Type B pancreatic cell (in vitro differentiated cells): ENCODE measurements at regions not wholly inside any gene's neighbourhood (a gene's known extent, or its start where the extent isn't known, plus 50 kb on each side); places are given as distances from the start of the nearest gene placed in this dataset.
A peak's percentile ranks its signal among the peaks of the same experiment; 100 is the strongest.

Experiments
- DNase-seq: peaks from one replicate; pipeline ENCODE4 v3.0.0; 2021; ENCODE audit warnings: mixed read lengths; ENCODE audit not compliant: unreplicated experiment; ENCODE audit errors: extremely low spot score
- H3K27ac Mint-ChIP-seq: 2 replicates; pipeline ENCODE4 v1.8.0; 2021; ENCODE audit warnings: mild to moderate bottlenecking, mixed read lengths
- H3K27me3 Mint-ChIP-seq: 2 replicates; pipeline ENCODE4 v1.8.0; 2021; ENCODE audit warnings: mixed read lengths
- H3K36me3 Mint-ChIP-seq: 2 replicates; pipeline ENCODE4 v1.8.0; 2021; ENCODE audit warnings: mixed read lengths
- H3K4me1 Mint-ChIP-seq: one replicate; pipeline ENCODE4 v1.8.0; 2021; ENCODE audit warnings: mixed read lengths; ENCODE audit not compliant: unreplicated experiment
- H3K4me3 Mint-ChIP-seq: 2 replicates; pipeline ENCODE4 v1.8.0; 2021; ENCODE audit warnings: mild to moderate bottlenecking, mixed read lengths
- H3K9me3 Mint-ChIP-seq: 2 replicates; pipeline ENCODE4 v1.8.0; 2021; ENCODE audit warnings: mixed read lengths
- TF ChIP-seq, protein P1 (sequence below): fragments of 200-600 bp; sonication (generic); conservative IDR thresholded peaks from 2 replicates; pipeline ENCODE4 v1.5.0; 2021; ENCODE audit warnings: antibody characterized with exemption, mild to moderate bottlenecking

DNA sequence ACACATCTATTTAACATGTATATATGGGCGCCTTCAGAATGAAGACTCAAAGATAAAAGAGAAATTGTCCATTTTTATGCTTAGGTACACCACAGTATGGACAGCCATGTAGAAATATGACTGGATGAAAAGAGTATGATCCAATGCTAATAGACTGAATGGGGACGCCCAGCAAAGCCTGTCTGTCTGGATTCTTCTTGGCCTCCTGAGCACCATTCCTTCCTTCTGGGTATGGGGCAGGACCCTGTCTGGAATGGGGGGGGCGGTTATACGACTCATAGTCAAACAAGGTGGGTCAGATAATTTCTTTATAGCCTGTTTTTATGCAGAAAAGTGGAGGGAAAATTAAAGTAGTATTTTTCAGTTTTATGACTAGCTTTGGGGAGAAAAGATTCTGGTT lies 81.2 kb upstream of the ABCD3 start:
- Mint-ChIP-seq H3K4me1 (peaks cover 19% of the 10 kb centered on the region), H3K4me3 (peak overlapping the region; percentile 62), H3K9me3 (no peaks in the 10 kb centered on the region), H3K27me3 (no peaks in the 10 kb centered on the region), H3K36me3 (no peaks in the 10 kb centered on the region), H3K27ac (peak overlapping the region; percentile 89)
- TF ChIP-seq, protein P1, sequence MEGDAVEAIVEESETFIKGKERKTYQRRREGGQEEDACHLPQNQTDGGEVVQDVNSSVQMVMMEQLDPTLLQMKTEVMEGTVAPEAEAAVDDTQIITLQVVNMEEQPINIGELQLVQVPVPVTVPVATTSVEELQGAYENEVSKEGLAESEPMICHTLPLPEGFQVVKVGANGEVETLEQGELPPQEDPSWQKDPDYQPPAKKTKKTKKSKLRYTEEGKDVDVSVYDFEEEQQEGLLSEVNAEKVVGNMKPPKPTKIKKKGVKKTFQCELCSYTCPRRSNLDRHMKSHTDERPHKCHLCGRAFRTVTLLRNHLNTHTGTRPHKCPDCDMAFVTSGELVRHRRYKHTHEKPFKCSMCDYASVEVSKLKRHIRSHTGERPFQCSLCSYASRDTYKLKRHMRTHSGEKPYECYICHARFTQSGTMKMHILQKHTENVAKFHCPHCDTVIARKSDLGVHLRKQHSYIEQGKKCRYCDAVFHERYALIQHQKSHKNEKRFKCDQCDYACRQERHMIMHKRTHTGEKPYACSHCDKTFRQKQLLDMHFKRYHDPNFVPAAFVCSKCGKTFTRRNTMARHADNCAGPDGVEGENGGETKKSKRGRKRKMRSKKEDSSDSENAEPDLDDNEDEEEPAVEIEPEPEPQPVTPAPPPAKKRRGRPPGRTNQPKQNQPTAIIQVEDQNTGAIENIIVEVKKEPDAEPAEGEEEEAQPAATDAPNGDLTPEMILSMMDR, result no peak
- DNase-seq, result no peak

- H3K27ac Mint-ChIP-seq, result peak overlapping the region; percentile 93
- H3K4me3 Mint-ChIP-seq, result peak overlapping the region; percentile 44
- H3K4me1 Mint-ChIP-seq, result peaks cover 18% of the 10 kb centered on the region
- no peak for DNase-seq
- no peaks in the 10 kb centered on the region for H3K36me3 Mint-ChIP-seq
- TF ChIP-seq, protein P1, result peak; percentile 94
- no peaks in the 10 kb centered on the region for H3K9me3 Mint-ChIP-seq
- H3K27me3 Mint-ChIP-seq, result no peaks in the 10 kb centered on the region
Observed at GRCh38 chr1:94335950-94336349, 82.2 kb upstream of the ABCD3 start.

DNA sequence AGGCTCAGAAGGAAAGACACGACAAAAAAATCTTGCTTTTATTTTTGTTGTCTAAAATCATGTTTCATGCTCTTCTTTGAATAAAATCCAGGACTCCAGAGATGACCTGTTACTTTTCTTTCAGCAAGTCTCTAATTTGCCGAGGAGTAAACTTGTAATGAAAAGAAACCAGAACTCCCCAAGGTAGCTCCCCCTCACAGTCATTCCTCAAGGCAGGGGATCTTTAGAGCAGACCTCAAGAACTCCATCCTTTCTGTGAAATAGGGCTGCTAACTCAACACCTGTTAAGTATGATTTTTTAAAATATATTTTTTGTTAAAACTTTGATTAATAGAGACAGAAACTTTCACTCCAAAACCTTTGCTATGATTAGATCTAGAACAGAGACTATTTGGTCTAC lies 82.7 kb upstream of the ABCD3 start:
- TF ChIP-seq, protein P1, result no peak
- peaks cover 18% of the 10 kb centered on the region for H3K4me1 Mint-ChIP-seq
- no peaks in the 10 kb centered on the region for H3K9me3 Mint-ChIP-seq
- H3K27ac Mint-ChIP-seq, result peak overlapping the region; percentile 93
- DNase-seq, result no peak
- no peaks in the 10 kb centered on the region for H3K36me3 Mint-ChIP-seq
- H3K27me3 Mint-ChIP-seq, result no peaks in the 10 kb centered on the region
- peak overlapping the region; percentile 63 for H3K4me3 Mint-ChIP-seq

DNA sequence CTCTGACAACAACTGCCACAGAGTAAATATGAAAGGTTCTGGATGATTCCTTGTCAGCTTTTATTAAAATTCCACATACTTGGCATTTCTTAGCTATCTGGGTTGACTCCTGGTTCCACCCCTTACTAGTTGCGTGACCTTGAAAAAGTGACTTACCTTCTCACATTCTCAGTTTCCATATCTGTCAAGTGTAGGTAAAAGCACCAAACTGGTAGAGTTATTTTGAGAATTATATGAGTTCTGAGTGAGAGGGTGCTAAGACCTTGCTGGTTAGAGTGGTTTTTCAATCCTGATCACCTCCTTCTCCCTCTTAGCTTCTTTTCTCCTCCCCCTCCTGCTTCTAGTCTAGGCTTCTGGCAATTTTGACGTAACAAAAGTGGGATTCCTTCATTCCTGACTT lies 83.4 kb upstream of the ABCD3 start:
- H3K36me3 Mint-ChIP-seq, result no peaks in the 10 kb centered on the region
- H3K27me3 Mint-ChIP-seq, result no peaks in the 10 kb centered on the region
- peak overlapping the region; percentile 63 for H3K4me3 Mint-ChIP-seq
- H3K4me1 Mint-ChIP-seq, result peaks cover 25% of the 10 kb centered on the region
- H3K9me3 Mint-ChIP-seq, result no peaks in the 10 kb centered on the region
- H3K27ac Mint-ChIP-seq, result peak overlapping the region; percentile 93
- TF ChIP-seq, protein P1, result no peak
- no peak for DNase-seq

- H3K4me1 Mint-ChIP-seq, result peaks cover 30% of the 10 kb centered on the region
- H3K36me3 Mint-ChIP-seq, result no peaks in the 10 kb centered on the region
- peak overlapping the region; percentile 15 for H3K4me3 Mint-ChIP-seq
- no peaks in the 10 kb centered on the region for H3K27me3 Mint-ChIP-seq
- peak overlapping the region; percentile 69 for H3K27ac Mint-ChIP-seq
- TF ChIP-seq, protein P1, result no peak
- DNase-seq, result no peak
- no peaks in the 10 kb centered on the region for H3K9me3 Mint-ChIP-seq
Observed at GRCh38 chr1:94332952-94333351, 85.2 kb upstream of the ABCD3 start.

GRCh38 chr1:94332516-94332915 lies 85.7 kb upstream of the ABCD3 start:
- H3K9me3 Mint-ChIP-seq, result no peaks in the 10 kb centered on the region
- no peaks in the 10 kb centered on the region for H3K27me3 Mint-ChIP-seq
- peak overlapping the region; percentile 69 for H3K27ac Mint-ChIP-seq
- H3K4me3 Mint-ChIP-seq, result peak overlapping the region; percentile 15
- TF ChIP-seq, protein P1, result no peak
- H3K4me1 Mint-ChIP-seq, result peaks cover 33% of the 10 kb centered on the region
- H3K36me3 Mint-ChIP-seq, result no peaks in the 10 kb centered on the region
- DNase-seq, result no peak
